HCT116 (cell line): ENCODE measurements at regions not wholly inside any gene's neighbourhood (a gene's known extent, or its start where the extent isn't known, plus 50 kb on each side); places are given as distances from the start of the nearest gene placed in this dataset.

Source experiments
- EZH2phosphoT487 ChIP-seq: fragments of 200-600 bp; IDR thresholded peaks from 2 replicates; pipeline ENCODE4 v1.6.1; 2018; ENCODE audit warnings: antibody characterized with exemption, borderline replicate concordance
- JUND ChIP-seq: IDR thresholded peaks from 2 replicates; pipeline ENCODE4 v1.6.1; 2012
- POLR2AphosphoS5 ChIP-seq: IDR thresholded peaks from 2 replicates; pipeline ENCODE4 v1.6.1; 2011; ENCODE audit warnings: mild to moderate bottlenecking, low read depth, low read length, moderate library complexity
- RAD21 ChIP-seq: IDR thresholded peaks from 2 replicates; pipeline ENCODE4 v1.6.1; 2012; ENCODE audit warnings: low read depth, mild to moderate bottlenecking
- TF ChIP-seq, protein P1 (sequence below), 3 experiments: fragments of 200-600 bp in 1 of 3; sonication (generic) in 1 of 3; IDR thresholded peaks in 2 of 3; conservative IDR thresholded peaks in 1 of 3; 2 replicates each; pipeline ENCODE4 v1.5.1; 2012 to 2017; ENCODE audit warnings: low read depth in 2 of 3, low read length in 2 of 3, antibody characterized with exemption in 1 of 3, borderline replicate concordance in 1 of 3, control low read depth in 1 of 3, mild to moderate bottlenecking in 1 of 3, mixed read lengths in 1 of 3, mixed run types in 1 of 3, moderate library complexity in 1 of 3; ENCODE audit not compliant: insufficient read depth in 1 of 3
- TF ChIP-seq, protein P2 (sequence below): IDR thresholded peaks from 2 replicates; pipeline ENCODE4 v1.6.1; 2012
- TF ChIP-seq, protein P3 (sequence below): IDR thresholded peaks from 2 replicates; pipeline ENCODE4 v1.6.1; 2011; ENCODE audit warnings: mild to moderate bottlenecking, low read length, moderate library complexity; ENCODE audit not compliant: insufficient replicate concordance; ENCODE audit errors: extremely low read depth
- TF ChIP-seq, protein P4 (sequence below): IDR thresholded peaks from 2 replicates; pipeline ENCODE4 v1.6.1; 2012; ENCODE audit warnings: low read depth

DNA sequence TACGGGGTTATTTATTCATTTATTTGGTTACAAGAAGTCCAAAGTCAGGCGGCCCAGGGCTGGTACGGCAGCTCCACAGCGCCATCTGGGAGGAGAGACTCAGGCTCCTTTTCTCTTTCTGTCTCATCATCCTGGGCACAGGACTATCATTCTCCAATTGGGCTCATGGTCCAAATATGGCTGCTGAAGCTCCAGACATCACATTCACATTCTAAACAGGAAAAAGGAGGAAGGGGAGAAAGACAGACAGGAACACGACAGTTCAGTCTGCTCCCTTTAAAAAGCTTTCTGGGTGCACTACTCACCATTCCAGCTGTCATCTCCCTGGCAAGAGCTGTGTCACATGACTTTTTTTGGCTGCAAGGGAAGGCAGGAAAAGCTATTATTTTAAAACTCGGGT is 74.4 kb upstream of the PDZD8 start:
- TF ChIP-seq, protein P1, sequence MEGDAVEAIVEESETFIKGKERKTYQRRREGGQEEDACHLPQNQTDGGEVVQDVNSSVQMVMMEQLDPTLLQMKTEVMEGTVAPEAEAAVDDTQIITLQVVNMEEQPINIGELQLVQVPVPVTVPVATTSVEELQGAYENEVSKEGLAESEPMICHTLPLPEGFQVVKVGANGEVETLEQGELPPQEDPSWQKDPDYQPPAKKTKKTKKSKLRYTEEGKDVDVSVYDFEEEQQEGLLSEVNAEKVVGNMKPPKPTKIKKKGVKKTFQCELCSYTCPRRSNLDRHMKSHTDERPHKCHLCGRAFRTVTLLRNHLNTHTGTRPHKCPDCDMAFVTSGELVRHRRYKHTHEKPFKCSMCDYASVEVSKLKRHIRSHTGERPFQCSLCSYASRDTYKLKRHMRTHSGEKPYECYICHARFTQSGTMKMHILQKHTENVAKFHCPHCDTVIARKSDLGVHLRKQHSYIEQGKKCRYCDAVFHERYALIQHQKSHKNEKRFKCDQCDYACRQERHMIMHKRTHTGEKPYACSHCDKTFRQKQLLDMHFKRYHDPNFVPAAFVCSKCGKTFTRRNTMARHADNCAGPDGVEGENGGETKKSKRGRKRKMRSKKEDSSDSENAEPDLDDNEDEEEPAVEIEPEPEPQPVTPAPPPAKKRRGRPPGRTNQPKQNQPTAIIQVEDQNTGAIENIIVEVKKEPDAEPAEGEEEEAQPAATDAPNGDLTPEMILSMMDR (IDR thresholded peaks at IDR 0.05 in 2 of 3, conservative IDR thresholded peaks at IDR 0.05 in 1 of 3; ENCODE audit: borderline replicate concordance in 1 of 3, insufficient read depth in 1 of 3, low read depth in 2 of 3, low read length in 2 of 3), result peak; percentile 86 to 96 (median 86)
- TF ChIP-seq POLR2AphosphoS5 (no peak), EZH2phosphoT487 (no peak), JUND (no peak), RAD21 (peak; percentile 88)
- TF ChIP-seq, protein P2, sequence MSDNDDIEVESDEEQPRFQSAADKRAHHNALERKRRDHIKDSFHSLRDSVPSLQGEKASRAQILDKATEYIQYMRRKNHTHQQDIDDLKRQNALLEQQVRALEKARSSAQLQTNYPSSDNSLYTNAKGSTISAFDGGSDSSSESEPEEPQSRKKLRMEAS, result no peak
- TF ChIP-seq, protein P3, sequence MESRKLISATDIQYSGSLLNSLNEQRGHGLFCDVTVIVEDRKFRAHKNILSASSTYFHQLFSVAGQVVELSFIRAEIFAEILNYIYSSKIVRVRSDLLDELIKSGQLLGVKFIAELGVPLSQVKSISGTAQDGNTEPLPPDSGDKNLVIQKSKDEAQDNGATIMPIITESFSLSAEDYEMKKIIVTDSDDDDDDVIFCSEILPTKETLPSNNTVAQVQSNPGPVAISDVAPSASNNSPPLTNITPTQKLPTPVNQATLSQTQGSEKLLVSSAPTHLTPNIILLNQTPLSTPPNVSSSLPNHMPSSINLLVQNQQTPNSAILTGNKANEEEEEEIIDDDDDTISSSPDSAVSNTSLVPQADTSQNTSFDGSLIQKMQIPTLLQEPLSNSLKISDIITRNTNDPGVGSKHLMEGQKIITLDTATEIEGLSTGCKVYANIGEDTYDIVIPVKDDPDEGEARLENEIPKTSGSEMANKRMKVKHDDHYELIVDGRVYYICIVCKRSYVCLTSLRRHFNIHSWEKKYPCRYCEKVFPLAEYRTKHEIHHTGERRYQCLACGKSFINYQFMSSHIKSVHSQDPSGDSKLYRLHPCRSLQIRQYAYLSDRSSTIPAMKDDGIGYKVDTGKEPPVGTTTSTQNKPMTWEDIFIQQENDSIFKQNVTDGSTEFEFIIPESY, result no peak
- TF ChIP-seq, protein P4, sequence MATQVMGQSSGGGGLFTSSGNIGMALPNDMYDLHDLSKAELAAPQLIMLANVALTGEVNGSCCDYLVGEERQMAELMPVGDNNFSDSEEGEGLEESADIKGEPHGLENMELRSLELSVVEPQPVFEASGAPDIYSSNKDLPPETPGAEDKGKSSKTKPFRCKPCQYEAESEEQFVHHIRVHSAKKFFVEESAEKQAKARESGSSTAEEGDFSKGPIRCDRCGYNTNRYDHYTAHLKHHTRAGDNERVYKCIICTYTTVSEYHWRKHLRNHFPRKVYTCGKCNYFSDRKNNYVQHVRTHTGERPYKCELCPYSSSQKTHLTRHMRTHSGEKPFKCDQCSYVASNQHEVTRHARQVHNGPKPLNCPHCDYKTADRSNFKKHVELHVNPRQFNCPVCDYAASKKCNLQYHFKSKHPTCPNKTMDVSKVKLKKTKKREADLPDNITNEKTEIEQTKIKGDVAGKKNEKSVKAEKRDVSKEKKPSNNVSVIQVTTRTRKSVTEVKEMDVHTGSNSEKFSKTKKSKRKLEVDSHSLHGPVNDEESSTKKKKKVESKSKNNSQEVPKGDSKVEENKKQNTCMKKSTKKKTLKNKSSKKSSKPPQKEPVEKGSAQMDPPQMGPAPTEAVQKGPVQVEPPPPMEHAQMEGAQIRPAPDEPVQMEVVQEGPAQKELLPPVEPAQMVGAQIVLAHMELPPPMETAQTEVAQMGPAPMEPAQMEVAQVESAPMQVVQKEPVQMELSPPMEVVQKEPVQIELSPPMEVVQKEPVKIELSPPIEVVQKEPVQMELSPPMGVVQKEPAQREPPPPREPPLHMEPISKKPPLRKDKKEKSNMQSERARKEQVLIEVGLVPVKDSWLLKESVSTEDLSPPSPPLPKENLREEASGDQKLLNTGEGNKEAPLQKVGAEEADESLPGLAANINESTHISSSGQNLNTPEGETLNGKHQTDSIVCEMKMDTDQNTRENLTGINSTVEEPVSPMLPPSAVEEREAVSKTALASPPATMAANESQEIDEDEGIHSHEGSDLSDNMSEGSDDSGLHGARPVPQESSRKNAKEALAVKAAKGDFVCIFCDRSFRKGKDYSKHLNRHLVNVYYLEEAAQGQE, result no peak
